Mesodermal cell (in vitro differentiated cells): ENCODE measurements at regions not wholly inside any gene's neighbourhood (a gene's known extent, or its start where the extent isn't known, plus 50 kb on each side); places are given as distances from the start of the nearest gene placed in this dataset.

ENCODE experiments used
- H3K27ac ChIP-seq: 2 replicates; pipeline ENCODE4 v1.7.0; 2013; ENCODE audit warnings: mild to moderate bottlenecking, low read depth, low read length, moderate library complexity; ENCODE audit not compliant: severe bottlenecking
- H3K36me3 ChIP-seq: 2 replicates; pipeline ENCODE4 v1.7.1; 2013; ENCODE audit warnings: mild to moderate bottlenecking, low read length, moderate library complexity; ENCODE audit not compliant: control insufficient read depth, insufficient read depth
- H3K4me1 ChIP-seq: one replicate; pipeline ENCODE4 v1.7.1; 2013; ENCODE audit warnings: mild to moderate bottlenecking, low read length; ENCODE audit not compliant: insufficient read depth, control insufficient read depth, poor library complexity, severe bottlenecking
- H3K4me3 ChIP-seq: 2 replicates; pipeline ENCODE4 v1.7.0; 2013; ENCODE audit warnings: low read length, control low read depth, mild to moderate bottlenecking; ENCODE audit not compliant: insufficient read depth, poor library complexity, severe bottlenecking; ENCODE audit errors: extremely low read depth
- H3K9me3 ChIP-seq: 2 replicates; pipeline ENCODE4 v1.7.1; 2013; ENCODE audit warnings: mild to moderate bottlenecking, low read length, moderate library complexity; ENCODE audit not compliant: control insufficient read depth
- WGBS, 2 experiments: methylation state at CpG; one replicate each; pipeline ENCODE4 v1.1.5; 2013; ENCODE audit warnings: missing lambda C conversion rate in 2 of 2; ENCODE audit not compliant: insufficient coverage in 2 of 2; 5-methylcytosine and 5-hydroxymethylcytosine counted together

- no peak overlapping the region for H3K27ac ChIP-seq
- WGBS, 2 experiments = 58 to 76% methylated on average over 2 of the region's 3 CpGs
Observed at GRCh38 chr15:85847031-85847430, 52.3 kb upstream of the KLHL25 start.

GRCh38 chr15:85849946-85850345 is 55.2 kb upstream of the KLHL25 start:
- H3K36me3 ChIP-seq = no peaks in the 10 kb centered on the region
- 87 to 100% methylated on average over 3 to 4 of the region's 11 CpGs for WGBS, 2 experiments
- H3K4me1 ChIP-seq = no peaks in the 10 kb centered on the region
- H3K9me3 ChIP-seq = no peaks in the 10 kb centered on the region
- no peak overlapping the region for H3K27ac ChIP-seq
- H3K4me3 ChIP-seq = no peak overlapping the region

More at GRCh38 chr15:85847031-85847430, 52.3 kb upstream of the KLHL25 start:
- H3K4me3 ChIP-seq = no peak overlapping the region
- H3K9me3 ChIP-seq = peaks cover 5% of the 10 kb centered on the region
- no peaks in the 10 kb centered on the region for H3K36me3 ChIP-seq
- no peaks in the 10 kb centered on the region for H3K4me1 ChIP-seq

GRCh38 chr15:85852969-85853368 is 58.2 kb upstream of the KLHL25 start:
- WGBS, 2 experiments = 79 to 100% methylated on average over 2 of the region's 3 CpGs
- H3K36me3 ChIP-seq = no peaks in the 10 kb centered on the region

GRCh38 chr15:85854345-85855097 is 59.8 kb upstream of the KLHL25 start:
- no peaks in the 10 kb centered on the region for H3K4me1 ChIP-seq
- H3K27ac ChIP-seq = no peak overlapping the region
- H3K4me3 ChIP-seq = no peak overlapping the region
- no peaks in the 10 kb centered on the region for H3K9me3 ChIP-seq
- no peaks in the 10 kb centered on the region for H3K36me3 ChIP-seq
- 48 to 60% methylated on average over 5 to 6 of the region's 11 CpGs for WGBS, 2 experiments

More at GRCh38 chr15:85852969-85853368, 58.2 kb upstream of the KLHL25 start:
- no peaks in the 10 kb centered on the region for H3K4me1 ChIP-seq
- no peaks in the 10 kb centered on the region for H3K9me3 ChIP-seq
- H3K27ac ChIP-seq = no peak overlapping the region
- no peak overlapping the region for H3K4me3 ChIP-seq

- H3K4me1 ChIP-seq = no peaks in the 10 kb centered on the region
- WGBS, 2 experiments = 3 to 6% methylated on average over 13 to 14 of the region's 19 CpGs
Observed at GRCh38 chr15:85858586-85859375, 64.1 kb upstream of the KLHL25 start.

GRCh38 chr15:85859671-85860070 is 64.9 kb upstream of the KLHL25 start:
- no peaks in the 10 kb centered on the region for H3K36me3 ChIP-seq
- 77 to 86% methylated on average over 2 of the region's 3 CpGs for WGBS, 2 experiments
- no peak overlapping the region for H3K4me3 ChIP-seq
- H3K27ac ChIP-seq = no peak overlapping the region
- H3K4me1 ChIP-seq = no peaks in the 10 kb centered on the region
- H3K9me3 ChIP-seq = no peaks in the 10 kb centered on the region

More at GRCh38 chr15:85858586-85859375, 64.1 kb upstream of the KLHL25 start:
- no peaks in the 10 kb centered on the region for H3K36me3 ChIP-seq
- H3K27ac ChIP-seq = no peak overlapping the region
- no peak overlapping the region for H3K4me3 ChIP-seq
- H3K9me3 ChIP-seq = no peaks in the 10 kb centered on the region

- no peak overlapping the region for H3K4me3 ChIP-seq
- no peak overlapping the region for H3K27ac ChIP-seq
- WGBS, 2 experiments = 74 to 80% methylated on average over 14 to 17 of the region's 17 CpGs
- H3K4me1 ChIP-seq = no peaks in the 10 kb centered on the region
- H3K36me3 ChIP-seq = no peaks in the 10 kb centered on the region
- no peaks in the 10 kb centered on the region for H3K9me3 ChIP-seq
Observed at GRCh38 chr15:85860394-85861161, 65.9 kb upstream of the KLHL25 start.

- Histone ChIP-seq H3K4me3 (no peak overlapping the region), H3K36me3 (no peaks in the 10 kb centered on the region), H3K4me1 (no peaks in the 10 kb centered on the region), H3K27ac (no peak overlapping the region), H3K9me3 (no peaks in the 10 kb centered on the region)
- WGBS, 2 experiments = 0 to 17% methylated on average over 1 to 6 of the region's 6 CpGs
Observed at GRCh38 chr15:85865070-85865684, 70.5 kb upstream of the KLHL25 start.

- H3K4me3 ChIP-seq = no peak overlapping the region
- WGBS, 2 experiments = 89 to 100% methylated on average over 2 to 3 of the region's 5 CpGs
Observed at GRCh38 chr15:85867250-85867649, 72.5 kb upstream of the KLHL25 start.

GRCh38 chr15:85869124-85869523 is 74.4 kb upstream of the KLHL25 start:
- H3K27ac ChIP-seq = no peak overlapping the region
- no peak overlapping the region for H3K4me3 ChIP-seq
- H3K9me3 ChIP-seq = no peaks in the 10 kb centered on the region
- whole genome bisulfite sequencing, 2 experiments = 76 to 79% methylated on average over 2 of the region's 4 CpGs
- H3K36me3 ChIP-seq = no peaks in the 10 kb centered on the region
- peaks cover 7% of the 10 kb centered on the region for H3K4me1 ChIP-seq

More at GRCh38 chr15:85867250-85867649, 72.5 kb upstream of the KLHL25 start:
- peaks cover 7% of the 10 kb centered on the region for H3K4me1 ChIP-seq
- H3K27ac ChIP-seq = no peak overlapping the region
- H3K9me3 ChIP-seq = no peaks in the 10 kb centered on the region
- no peaks in the 10 kb centered on the region for H3K36me3 ChIP-seq
